K562 (cell line): ENCODE measurements at regions not wholly inside any gene's neighbourhood (a gene's known extent, or its start where the extent isn't known, plus 50 kb on each side); places are given as distances from the start of the nearest gene placed in this dataset.

Experiments used
- ATF1 ChIP-seq, 2 experiments: fragments of 450-650 bp in 1 of 2; IDR thresholded peaks; 2 replicates each; pipeline ENCODE4 v1.6.1; 2016; ENCODE audit warnings: missing compliant biosample characterization in 1 of 2, missing genetic modification characterization in 1 of 2
- CBFB ChIP-seq: sonication (generic); formaldehyde crosslinking; IDR thresholded peaks from 2 replicates; pipeline ENCODE4 v1.4.0; 2020; ENCODE audit warnings: mild to moderate bottlenecking, missing genetic modification reagents
- CBX5 ChIP-seq: IDR thresholded peaks from 2 replicates; pipeline ENCODE4 v1.6.1; 2014; ENCODE audit warnings: low read depth, borderline replicate concordance
- CHD4 ChIP-seq: fragments of 200-600 bp; sonication (generic); IDR thresholded peaks from 3 replicates; pipeline ENCODE4 v1.6.1; 2012; ENCODE audit warnings: low read depth, mild to moderate bottlenecking, mixed read lengths, low read length, inconsistent platforms; ENCODE audit not compliant: insufficient read depth, insufficient replicate concordance, poor library complexity, severe bottlenecking
- CTCF ChIP-seq, 3 experiments: IDR thresholded peaks in 2 of 3; conservative IDR thresholded peaks in 1 of 3; 2 replicates each; pipeline ENCODE4 v1.5.1; 2011 to 2012; ENCODE audit warnings: low read length in 3 of 3, mild to moderate bottlenecking in 3 of 3, control low read depth in 2 of 3, improper control_type of control experiment in 1 of 3, inconsistent platforms in 1 of 3, low read depth in 1 of 3, mixed read lengths in 1 of 3, moderate library complexity in 1 of 3; ENCODE audit not compliant: insufficient read depth in 2 of 3
- ELF1 ChIP-seq: fragments of 200-800 bp; sonication (Bioruptor generic); IDR thresholded peaks from 2 replicates; pipeline ENCODE4 v1.6.1; 2016; ENCODE audit warnings: missing genetic modification characterization, missing compliant biosample characterization
- ETV1 ChIP-seq: fragments of 450-650 bp; conservative IDR thresholded peaks from 2 replicates; pipeline ENCODE4 v1.6.1; 2016; ENCODE audit warnings: missing genetic modification characterization, control low read depth, low read depth, missing compliant biosample characterization
- EZH2 ChIP-seq: IDR thresholded peaks from 2 replicates; pipeline ENCODE4 v1.6.1; 2012; ENCODE audit warnings: low read depth, mild to moderate bottlenecking, inconsistent platforms, low read length, borderline replicate concordance
- IFI16 ChIP-seq: fragments of 250-450 bp; sonication (Bioruptor Pico); IDR thresholded peaks from 2 replicates; pipeline ENCODE4 v2.1.2; 2022; ENCODE audit warnings: mild to moderate bottlenecking, inconsistent platforms
- MTA2 ChIP-seq: fragments of 450-650 bp; IDR thresholded peaks from 2 replicates; pipeline ENCODE4 v1.6.1; 2016; ENCODE audit warnings: low read depth
- NFIC ChIP-seq: fragments of 450-650 bp; IDR thresholded peaks from 2 replicates; pipeline ENCODE4 v1.6.1; 2017; ENCODE audit warnings: mild to moderate bottlenecking, inconsistent platforms
- SIRT6 ChIP-seq: IDR thresholded peaks from one replicate; pipeline ENCODE4 v1.6.1; 2012; ENCODE audit warnings: low read depth, mild to moderate bottlenecking, control low read depth, inconsistent platforms, low read length, moderate library complexity
- TARDBP ChIP-seq: fragments of 450-650 bp; IDR thresholded peaks from 2 replicates; pipeline ENCODE4 v1.6.1; 2016
- USF1 ChIP-seq: sonication (generic); formaldehyde crosslinking; IDR thresholded peaks from 2 replicates; pipeline ENCODE4 v1.9.0; 2022; ENCODE audit warnings: mild to moderate bottlenecking, missing genetic modification reagents

GRCh38 chr15:95816591-95816990, 513.9 kb upstream of the NR2F2 start:
- TF ChIP-seq CHD4 (no peak), SIRT6 (no peak), IFI16 (CRISPR knock-in tag) (no peak), CBFB (no peak), NFIC (no peak), TARDBP (no peak), ETV1 (tag) (no peak), CTCF (IDR thresholded peaks at IDR 0.05 in 2 of 3, conservative IDR thresholded peaks at IDR 0.05 in 1 of 3; ENCODE audit: insufficient read depth in 2 of 3, low read depth in 1 of 3, low read length in 3 of 3) (no peak), USF1 (no peak), ELF1 (tag) (no peak), MTA2 (no peak), EZH2 (no peak), CBX5 (no peak), ATF1 (CRISPR knock-in tag; IDR thresholded peaks at IDR 0.05) (no peak), ATF1 (tag; IDR thresholded peaks at IDR 0.05) (no peak)
